ENCODE measurements at regions not wholly inside any gene's neighbourhood (a gene's known extent, or its start where the extent isn't known, plus 50 kb on each side); places are given as distances from the start of the nearest gene placed in this dataset.

- no peak for TF ChIP-seq POLR2A (IDR thresholded peaks at IDR 0.05)
- TF ChIP-seq, protein P1, sequence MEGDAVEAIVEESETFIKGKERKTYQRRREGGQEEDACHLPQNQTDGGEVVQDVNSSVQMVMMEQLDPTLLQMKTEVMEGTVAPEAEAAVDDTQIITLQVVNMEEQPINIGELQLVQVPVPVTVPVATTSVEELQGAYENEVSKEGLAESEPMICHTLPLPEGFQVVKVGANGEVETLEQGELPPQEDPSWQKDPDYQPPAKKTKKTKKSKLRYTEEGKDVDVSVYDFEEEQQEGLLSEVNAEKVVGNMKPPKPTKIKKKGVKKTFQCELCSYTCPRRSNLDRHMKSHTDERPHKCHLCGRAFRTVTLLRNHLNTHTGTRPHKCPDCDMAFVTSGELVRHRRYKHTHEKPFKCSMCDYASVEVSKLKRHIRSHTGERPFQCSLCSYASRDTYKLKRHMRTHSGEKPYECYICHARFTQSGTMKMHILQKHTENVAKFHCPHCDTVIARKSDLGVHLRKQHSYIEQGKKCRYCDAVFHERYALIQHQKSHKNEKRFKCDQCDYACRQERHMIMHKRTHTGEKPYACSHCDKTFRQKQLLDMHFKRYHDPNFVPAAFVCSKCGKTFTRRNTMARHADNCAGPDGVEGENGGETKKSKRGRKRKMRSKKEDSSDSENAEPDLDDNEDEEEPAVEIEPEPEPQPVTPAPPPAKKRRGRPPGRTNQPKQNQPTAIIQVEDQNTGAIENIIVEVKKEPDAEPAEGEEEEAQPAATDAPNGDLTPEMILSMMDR (IDR thresholded peaks at IDR 0.05), result no peak
Measured at GRCh38 chr11:13127161-13127560, 118.0 kb downstream of the RASSF10 start.

All from vagina (tissue), 2 donors.